HL-60 (cell line): ENCODE measurements at regions not wholly inside any gene's neighbourhood (a gene's known extent, or its start where the extent isn't known, plus 50 kb on each side); places are given as distances from the start of the nearest gene placed in this dataset.

ENCODE experiments used
- DNase-seq, 2 experiments: peaks; one replicate each; pipeline ENCODE4 v3.0.0-alpha.2; 2010 to 2020; ENCODE audit warnings: low read depth in 1 of 2, low spot score in 1 of 2
- H3K27ac ChIP-seq: fragments of 250-450 bp; sonication (Bioruptor Pico); replicated peaks from 2 replicates; pipeline ENCODE4 v1.5.1; 2020; ENCODE audit warnings: mild to moderate bottlenecking, moderate library complexity
- H3K27me3 ChIP-seq: fragments of 250-450 bp; sonication (Bioruptor Pico); 2 replicates; pipeline ENCODE4 v1.5.1; 2021; ENCODE audit warnings: mild to moderate bottlenecking, moderate library complexity; ENCODE audit not compliant: insufficient read depth, poor library complexity, severe bottlenecking
- H3K4me3 ChIP-seq: replicated peaks from 2 replicates; pipeline ENCODE4 v1.5.1; 2011; ENCODE audit warnings: mild to moderate bottlenecking, control low read depth, low read length; ENCODE audit not compliant: insufficient read depth
- GABPA ChIP-seq: IDR thresholded peaks from 2 replicates; pipeline ENCODE4 v1.6.1; 2012; ENCODE audit warnings: low read depth
- POLR2AphosphoS5 ChIP-seq: IDR thresholded peaks from 2 replicates; pipeline ENCODE4 v1.6.1; 2012; ENCODE audit warnings: low read depth
- SPI1 ChIP-seq: IDR thresholded peaks from 2 replicates; pipeline ENCODE4 v1.6.1; 2012; ENCODE audit warnings: low read depth, mild to moderate bottlenecking, borderline replicate concordance
- TF ChIP-seq, protein P1 (sequence below): IDR thresholded peaks from 2 replicates; pipeline ENCODE4 v1.6.1; 2012; ENCODE audit warnings: low read depth; ENCODE audit not compliant: insufficient replicate concordance
- TF ChIP-seq, protein P2 (sequence below): IDR thresholded peaks from one replicate; pipeline ENCODE4 v1.5.1; 2011; ENCODE audit warnings: low read length, control low read depth, inconsistent platforms; ENCODE audit not compliant: insufficient read depth

DNA sequence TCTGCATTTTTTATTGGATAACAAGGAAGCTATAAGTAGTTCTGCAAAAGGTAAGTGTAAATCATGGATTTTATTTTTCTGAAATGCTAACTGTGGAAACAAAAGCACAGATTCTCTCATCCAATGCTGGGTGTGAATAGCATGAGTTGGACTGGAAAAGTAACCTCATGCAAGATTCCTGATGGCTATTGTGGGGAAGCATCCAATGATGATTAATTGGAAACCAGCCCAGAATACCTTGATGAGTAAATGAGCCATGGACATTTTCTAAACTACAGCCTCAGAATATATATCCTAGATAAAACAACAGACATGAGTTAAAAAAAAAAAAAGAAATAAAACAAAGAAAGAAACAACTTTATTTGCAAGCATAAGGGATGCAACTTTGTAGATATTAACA, 934.6 kb downstream of the CCSER2 start:
- H3K27me3 ChIP-seq = no peaks in the 10 kb centered on the region
- H3K27ac ChIP-seq = no peak overlapping the region
- TF ChIP-seq, protein P1, sequence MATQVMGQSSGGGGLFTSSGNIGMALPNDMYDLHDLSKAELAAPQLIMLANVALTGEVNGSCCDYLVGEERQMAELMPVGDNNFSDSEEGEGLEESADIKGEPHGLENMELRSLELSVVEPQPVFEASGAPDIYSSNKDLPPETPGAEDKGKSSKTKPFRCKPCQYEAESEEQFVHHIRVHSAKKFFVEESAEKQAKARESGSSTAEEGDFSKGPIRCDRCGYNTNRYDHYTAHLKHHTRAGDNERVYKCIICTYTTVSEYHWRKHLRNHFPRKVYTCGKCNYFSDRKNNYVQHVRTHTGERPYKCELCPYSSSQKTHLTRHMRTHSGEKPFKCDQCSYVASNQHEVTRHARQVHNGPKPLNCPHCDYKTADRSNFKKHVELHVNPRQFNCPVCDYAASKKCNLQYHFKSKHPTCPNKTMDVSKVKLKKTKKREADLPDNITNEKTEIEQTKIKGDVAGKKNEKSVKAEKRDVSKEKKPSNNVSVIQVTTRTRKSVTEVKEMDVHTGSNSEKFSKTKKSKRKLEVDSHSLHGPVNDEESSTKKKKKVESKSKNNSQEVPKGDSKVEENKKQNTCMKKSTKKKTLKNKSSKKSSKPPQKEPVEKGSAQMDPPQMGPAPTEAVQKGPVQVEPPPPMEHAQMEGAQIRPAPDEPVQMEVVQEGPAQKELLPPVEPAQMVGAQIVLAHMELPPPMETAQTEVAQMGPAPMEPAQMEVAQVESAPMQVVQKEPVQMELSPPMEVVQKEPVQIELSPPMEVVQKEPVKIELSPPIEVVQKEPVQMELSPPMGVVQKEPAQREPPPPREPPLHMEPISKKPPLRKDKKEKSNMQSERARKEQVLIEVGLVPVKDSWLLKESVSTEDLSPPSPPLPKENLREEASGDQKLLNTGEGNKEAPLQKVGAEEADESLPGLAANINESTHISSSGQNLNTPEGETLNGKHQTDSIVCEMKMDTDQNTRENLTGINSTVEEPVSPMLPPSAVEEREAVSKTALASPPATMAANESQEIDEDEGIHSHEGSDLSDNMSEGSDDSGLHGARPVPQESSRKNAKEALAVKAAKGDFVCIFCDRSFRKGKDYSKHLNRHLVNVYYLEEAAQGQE = no peak
- TF ChIP-seq POLR2AphosphoS5 (no peak), GABPA (no peak)
- TF ChIP-seq, protein P2, sequence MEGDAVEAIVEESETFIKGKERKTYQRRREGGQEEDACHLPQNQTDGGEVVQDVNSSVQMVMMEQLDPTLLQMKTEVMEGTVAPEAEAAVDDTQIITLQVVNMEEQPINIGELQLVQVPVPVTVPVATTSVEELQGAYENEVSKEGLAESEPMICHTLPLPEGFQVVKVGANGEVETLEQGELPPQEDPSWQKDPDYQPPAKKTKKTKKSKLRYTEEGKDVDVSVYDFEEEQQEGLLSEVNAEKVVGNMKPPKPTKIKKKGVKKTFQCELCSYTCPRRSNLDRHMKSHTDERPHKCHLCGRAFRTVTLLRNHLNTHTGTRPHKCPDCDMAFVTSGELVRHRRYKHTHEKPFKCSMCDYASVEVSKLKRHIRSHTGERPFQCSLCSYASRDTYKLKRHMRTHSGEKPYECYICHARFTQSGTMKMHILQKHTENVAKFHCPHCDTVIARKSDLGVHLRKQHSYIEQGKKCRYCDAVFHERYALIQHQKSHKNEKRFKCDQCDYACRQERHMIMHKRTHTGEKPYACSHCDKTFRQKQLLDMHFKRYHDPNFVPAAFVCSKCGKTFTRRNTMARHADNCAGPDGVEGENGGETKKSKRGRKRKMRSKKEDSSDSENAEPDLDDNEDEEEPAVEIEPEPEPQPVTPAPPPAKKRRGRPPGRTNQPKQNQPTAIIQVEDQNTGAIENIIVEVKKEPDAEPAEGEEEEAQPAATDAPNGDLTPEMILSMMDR = no peak
- no peak overlapping the region for H3K4me3 ChIP-seq
- no peak for DNase-seq

DNA sequence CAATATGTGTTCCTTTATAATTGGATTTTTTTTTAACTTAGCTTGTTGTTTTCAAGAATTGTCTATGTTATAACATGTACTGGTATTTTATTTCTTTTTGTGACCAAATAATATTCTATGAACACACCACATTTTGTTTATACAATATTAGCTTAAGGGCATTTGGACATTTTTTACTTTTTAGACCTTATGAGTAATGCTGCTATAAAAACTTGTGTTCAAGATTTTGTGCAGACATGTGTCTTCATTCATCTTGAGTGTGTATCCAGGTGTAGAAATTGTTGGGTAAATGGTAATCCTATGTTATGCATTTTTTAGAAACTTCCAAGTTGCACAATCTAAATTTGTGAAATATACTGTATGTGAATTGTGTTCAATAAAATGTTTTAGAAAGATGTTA, 936.7 kb downstream of the CCSER2 start:
- TF ChIP-seq, protein P2 = no peak
- TF ChIP-seq POLR2AphosphoS5 (no peak), GABPA (no peak), SPI1 (no peak)
- TF ChIP-seq, protein P1 = no peak
- H3K4me3 ChIP-seq = no peak overlapping the region
- no peaks in the 10 kb centered on the region for H3K27me3 ChIP-seq
- no peak for DNase-seq
- no peak overlapping the region for H3K27ac ChIP-seq

DNA sequence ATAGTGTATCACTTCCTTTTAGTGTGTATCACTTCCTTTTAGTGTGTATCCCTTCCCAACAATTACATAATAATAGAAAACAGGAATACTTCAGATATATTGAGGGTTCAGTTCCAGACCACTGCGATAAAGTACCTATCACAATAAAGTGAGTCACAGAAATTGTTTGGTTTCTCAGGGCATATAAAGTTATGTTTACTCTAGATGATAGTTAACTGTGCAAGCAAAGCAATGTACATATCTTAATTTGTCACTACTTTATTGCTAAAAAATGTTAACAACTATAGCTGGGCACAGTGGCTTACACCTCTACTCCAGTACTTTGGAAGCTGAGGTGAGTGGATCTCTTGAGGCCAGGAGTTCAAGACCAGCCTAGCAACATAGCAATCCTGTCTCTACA, 938.4 kb downstream of the CCSER2 start:
- no peak overlapping the region for H3K4me3 ChIP-seq
- H3K27me3 ChIP-seq = no peaks in the 10 kb centered on the region
- DNase-seq = no peak
- no peak overlapping the region for H3K27ac ChIP-seq
- TF ChIP-seq, protein P1 = no peak
- TF ChIP-seq SPI1 (no peak), GABPA (no peak), POLR2AphosphoS5 (no peak)
- TF ChIP-seq, protein P2 = no peak
